GM21381 (cell line): ENCODE measurements at regions not wholly inside any gene's neighbourhood (a gene's known extent, or its start where the extent isn't known, plus 50 kb on each side); places are given as distances from the start of the nearest gene placed in this dataset.

Experiments
- ATAC-seq: cut with Tn5 transposase; IDR thresholded peaks from one replicate; pipeline ENCODE4 v1.9.1; 2021; ENCODE audit warnings: mild to moderate bottlenecking, moderate library complexity; ENCODE audit not compliant: unreplicated experiment

DNA sequence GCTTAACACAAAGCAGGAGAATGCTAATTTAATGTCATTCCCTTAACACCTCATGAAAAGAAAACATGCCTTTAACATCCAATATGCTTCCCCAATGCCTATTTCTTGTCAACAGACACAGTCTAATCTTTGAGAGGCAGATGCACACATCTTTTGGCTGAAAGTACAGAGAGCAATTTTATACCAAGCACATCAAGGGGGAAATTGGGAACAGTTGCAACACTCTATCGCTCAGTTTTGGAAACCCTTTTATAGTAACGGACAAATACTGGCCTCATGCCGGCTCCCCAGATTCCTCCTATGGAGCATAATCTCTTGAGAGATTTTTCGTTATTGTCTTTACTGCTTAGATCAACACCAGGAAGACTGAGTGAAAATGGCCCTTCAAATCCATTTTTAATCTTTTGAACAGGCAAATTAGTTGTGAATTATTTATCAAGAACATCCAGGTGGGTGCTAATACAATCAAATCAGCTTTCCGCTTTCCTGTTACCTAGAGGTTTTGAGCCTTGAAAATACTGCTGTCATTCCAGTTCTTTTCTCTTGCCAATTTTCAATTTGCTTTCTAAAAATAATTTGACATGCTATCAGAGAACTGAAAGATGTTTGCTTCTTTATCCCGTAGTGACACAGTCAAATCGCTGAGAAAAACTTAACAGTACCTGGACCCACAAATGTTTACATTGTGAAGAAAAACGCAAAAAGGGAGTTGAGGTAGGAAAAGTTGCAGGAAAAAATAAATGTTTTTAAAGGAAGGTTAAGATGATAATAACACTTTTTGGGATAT lies 60.7 kb upstream of the CAND1 start:
- no peak for ATAC-seq

DNA sequence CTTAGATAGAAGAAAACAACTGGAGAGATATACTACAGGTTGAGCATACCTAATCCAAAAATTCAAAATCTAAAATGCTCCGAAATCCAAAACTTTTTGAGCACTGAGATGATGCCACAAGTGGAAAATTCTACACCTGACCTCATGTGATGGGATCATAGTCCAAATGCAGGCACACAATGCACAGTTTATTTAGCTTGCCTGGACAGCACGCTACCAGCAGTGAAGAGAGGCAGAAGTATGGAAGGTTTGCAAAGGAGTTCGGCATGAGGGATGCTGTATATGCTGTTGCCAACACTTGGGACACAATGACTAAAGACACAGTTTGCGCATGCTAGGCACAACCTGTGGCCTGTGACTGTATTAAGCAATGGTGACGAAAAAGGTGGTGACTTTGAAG lies 58.1 kb upstream of the CAND1 start:
- no peak for ATAC-seq

DNA sequence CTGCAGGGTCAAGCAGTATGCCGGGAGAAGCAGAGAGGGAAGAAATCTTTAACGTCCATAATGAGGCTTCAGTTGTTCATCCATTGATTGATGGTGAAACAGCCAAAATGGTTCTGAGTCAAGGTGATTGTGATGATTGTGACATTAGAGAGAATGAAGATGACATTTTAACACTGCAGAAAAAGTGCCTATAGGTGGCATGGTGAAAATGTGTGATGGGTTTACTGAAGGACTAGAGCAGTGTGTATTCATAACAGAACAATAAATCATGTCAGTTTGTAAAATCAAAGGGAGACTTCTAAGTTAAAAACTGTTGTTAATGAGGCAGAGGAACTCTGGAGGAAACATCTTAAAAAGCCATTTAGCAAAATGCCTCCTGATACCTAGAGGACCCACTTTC lies 57.7 kb upstream of the CAND1 start:
- no peak for ATAC-seq

DNA sequence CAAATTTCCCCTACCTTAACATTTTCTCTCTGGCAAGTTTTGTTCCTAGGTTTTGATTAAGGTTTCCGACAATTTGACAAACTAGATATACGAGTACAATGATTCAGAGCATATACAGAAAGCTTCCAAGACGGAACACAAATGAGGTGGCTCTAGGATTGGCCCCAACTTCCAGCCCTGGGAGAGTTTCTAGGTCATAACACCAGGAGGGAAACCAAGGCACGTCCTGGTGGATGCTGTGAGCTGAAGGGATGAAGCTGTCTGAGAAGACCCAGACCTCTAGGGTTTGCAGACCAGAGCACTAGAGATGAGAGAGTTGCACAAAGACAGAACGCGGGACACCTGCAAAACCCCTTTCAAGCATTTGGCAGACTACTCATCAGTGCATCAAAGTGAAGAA lies 51.5 kb upstream of the CAND1 start:
- ATAC-seq, result no peak
